HepG2 (cell line): ENCODE measurements at regions not wholly inside any gene's neighbourhood (a gene's known extent, or its start where the extent isn't known, plus 50 kb on each side); places are given as distances from the start of the nearest gene placed in this dataset.

Experiments
- ATAC-seq: fragments of 200-7000 bp; cut with Tn5 transposase; 3 replicates; pipeline ENCODE4 v1.9.1; 2020; ENCODE audit warnings: mild to moderate bottlenecking, moderate library complexity
- BruUV-seq: library from RNA; stranded (reverse); fragments of 400-500 nt; replicated peaks from 2 replicates; lab custom pipeline; 2021; lab: Mats Ljungman, UMichigan
- CTCF ChIA-PET: fragments of 300-600 bp; formaldehyde crosslinking; extraction: SDS; loops from one replicate; lab custom pipeline; 2021; ENCODE audit warnings: low total read pairs, inconsistent platforms, low intra/inter-chr PET ratio; lab: Yijun Ruan, JAX
- POLR2A ChIA-PET: fragments of 350-600 bp; sonication (Branson Sonifier 250); formaldehyde crosslinking; loops from one replicate; lab custom pipeline; 2020; ENCODE audit warnings: antibody characterized with exemption, inconsistent platforms; lab: Yijun Ruan, JAX
- DNase-seq: peaks from one replicate; pipeline ENCODE4 v3.0.0-alpha.2; 2015; ENCODE audit warnings: low spot score
- FAIRE-seq: peaks from 3 replicates; lab custom pipeline; 2011; peaks lifted over from hg19 to GRCh38; lab: Jason Lieb, UNC
- H2AFZ ChIP-seq: one replicate; pipeline ENCODE4 v1.6.1; 2011; ENCODE audit warnings: low read length, inconsistent platforms
- H3K27ac ChIP-seq: fragments of 300-600 bp; 3 replicates; pipeline ENCODE4 v1.8.0; 2011; ENCODE audit warnings: mixed run types, mild to moderate bottlenecking, mixed read lengths, low read length, inconsistent platforms; ENCODE audit not compliant: insufficient read depth; ENCODE audit errors: extremely low read length
- H3K27me3 ChIP-seq, 2 experiments: fragments of 200-600 bp in 1 of 2; 2 replicates in 1 of 2; 3 replicates in 1 of 2; pipeline versions ENCODE4 v1.6.0 to v1.8.0; 2011; ENCODE audit warnings: low read length in 2 of 2, mild to moderate bottlenecking in 2 of 2, moderate library complexity in 2 of 2, inconsistent platforms in 1 of 2; ENCODE audit not compliant: insufficient read depth in 2 of 2, control insufficient read depth in 1 of 2
- H3K36me3 ChIP-seq, 2 experiments: fragments of 200-600 bp in 1 of 2; replicated peaks in 1 of 2; 2 replicates in 1 of 2; 3 replicates in 1 of 2; pipeline versions ENCODE4 v1.5.1 to v1.8.0; 2011; ENCODE audit warnings: low read length in 2 of 2, inconsistent platforms in 1 of 2; ENCODE audit not compliant: insufficient read depth in 2 of 2, control insufficient read depth in 1 of 2
- H3K4me1 ChIP-seq: 2 replicates; pipeline ENCODE4 v1.5.1; 2012; ENCODE audit warnings: low read length, inconsistent platforms; ENCODE audit not compliant: insufficient read depth
- H3K4me2 ChIP-seq: 2 replicates; pipeline ENCODE4 v1.6.0; 2011; ENCODE audit warnings: low read depth, low read length, inconsistent platforms
- H3K4me3 ChIP-seq, 3 experiments: fragments of 200-600 bp in 1 of 3; sonication (generic), shearing (Covaris generic) in 1 of 3; replicated peaks in 1 of 3; 2 replicates each; pipeline ENCODE4 v1.5.1; 2011 to 2016; ENCODE audit warnings: low read length in 3 of 3, inconsistent platforms in 2 of 3, low read depth in 2 of 3, mild to moderate bottlenecking in 2 of 3, control low read depth in 1 of 3, mixed read lengths in 1 of 3; ENCODE audit not compliant: insufficient read depth in 1 of 3
- H3K79me2 ChIP-seq: one replicate; pipeline ENCODE4 v1.6.1; 2011; ENCODE audit warnings: low read length, inconsistent platforms; ENCODE audit not compliant: insufficient read depth
- H3K9ac ChIP-seq: 2 replicates; pipeline ENCODE4 v1.6.0; 2011; ENCODE audit warnings: mild to moderate bottlenecking, low read depth, low read length, inconsistent platforms; ENCODE audit not compliant: insufficient read depth
- H3K9me3 ChIP-seq: 2 replicates; pipeline ENCODE4 v1.5.1; 2012; ENCODE audit warnings: mild to moderate bottlenecking, low read length
- H4K20me1 ChIP-seq: 2 replicates; pipeline ENCODE4 v1.6.0; 2011; ENCODE audit warnings: inconsistent platforms, mild to moderate bottlenecking, low read length, moderate library complexity; ENCODE audit not compliant: insufficient read depth
- FOXA1 ChIP-seq, 2 experiments: fragments of 450-650 bp in 1 of 2; sonication (generic) in 1 of 2; formaldehyde crosslinking in 1 of 2; IDR thresholded peaks; 2 replicates each; pipeline versions ENCODE4 v1.4.0 to v1.6.1; 2016 to 2020; ENCODE audit warnings: missing genetic modification reagents in 1 of 2
- FOXA3 ChIP-seq: IDR thresholded peaks from 2 replicates; pipeline ENCODE4 v1.6.1; 2016; ENCODE audit warnings: missing genetic modification reagents, missing compliant biosample characterization
- FOXP1 ChIP-seq, 2 experiments: fragments of 450-650 bp in 1 of 2; IDR thresholded peaks; 2 replicates each; pipeline ENCODE4 v1.6.1; 2017 to 2018; ENCODE audit warnings: antibody characterized with exemption in 1 of 2
- HHEX ChIP-seq: IDR thresholded peaks from 2 replicates; pipeline ENCODE4 v1.6.1; 2016; ENCODE audit warnings: control low read depth
- KMT2A ChIP-seq: sonication (generic); formaldehyde crosslinking; IDR thresholded peaks from 2 replicates; pipeline ENCODE4 v1.4.0; 2020; ENCODE audit warnings: missing genetic modification reagents
- NR2F2 ChIP-seq: IDR thresholded peaks from 2 replicates; pipeline ENCODE4 v1.6.1; 2012; ENCODE audit warnings: low read depth, inconsistent platforms, borderline replicate concordance
- NR2F6 ChIP-seq, 2 experiments: IDR thresholded peaks; 2 replicates each; pipeline ENCODE4 v1.6.1; 2016; ENCODE audit warnings: antibody characterized with exemption in 1 of 2, mild to moderate bottlenecking in 1 of 2
- PCBP2 ChIP-seq: fragments of 200-400 bp; formaldehyde crosslinking; optimal IDR thresholded peaks from 2 replicates; pipeline ENCODE3; 2018; ENCODE audit warnings: low read length, low read depth; ENCODE audit not compliant: poor library complexity, severe bottlenecking
- SOX13 ChIP-seq, 3 experiments: fragments of 450-650 bp in 1 of 3; sonication (generic) in 1 of 3; formaldehyde crosslinking in 1 of 3; IDR thresholded peaks in 2 of 3; conservative IDR thresholded peaks in 1 of 3; 2 replicates each; pipeline versions ENCODE4 v1.5.0 to v1.6.1; 2016 to 2020; ENCODE audit warnings: antibody characterized with exemption in 1 of 3, mild to moderate bottlenecking in 1 of 3, missing compliant biosample characterization in 1 of 3, missing genetic modification reagents in 1 of 3, moderate library complexity in 1 of 3
- SOX5 ChIP-seq: IDR thresholded peaks from 2 replicates; pipeline ENCODE4 v1.6.1; 2016; ENCODE audit warnings: borderline replicate concordance
- SOX6 ChIP-seq, 2 experiments: fragments of 450-650 bp in 1 of 2; sonication (generic) in 1 of 2; formaldehyde crosslinking in 1 of 2; IDR thresholded peaks; 2 replicates each; pipeline versions ENCODE4 v1.4.0 to v1.6.1; 2017 to 2020; ENCODE audit warnings: antibody characterized with exemption in 1 of 2, mild to moderate bottlenecking in 1 of 2, missing genetic modification reagents in 1 of 2
- SYNCRIP ChIP-seq: fragments of 200-400 bp; formaldehyde crosslinking; IDR thresholded peaks from 2 replicates; pipeline ENCODE4 v1.6.1; 2018; ENCODE audit warnings: mild to moderate bottlenecking, low read depth, low read length; ENCODE audit not compliant: insufficient read depth
- TBX2 ChIP-seq: sonication (generic); formaldehyde crosslinking; IDR thresholded peaks from 2 replicates; pipeline ENCODE4 v1.5.0; 2020; ENCODE audit warnings: missing genetic modification reagents, mild to moderate bottlenecking, borderline replicate concordance
- ZNF672 ChIP-seq: sonication (generic); formaldehyde crosslinking; IDR thresholded peaks from 2 replicates; pipeline ENCODE4 v1.8.1; 2022; ENCODE audit warnings: missing genetic modification reagents
- WGBS: methylation state at CpG from one replicate; pipeline ENCODE4 v1.1.6; 2017; ENCODE audit warnings: low lambda C conversion rate; 5-methylcytosine and 5-hydroxymethylcytosine counted together
- in situ Hi-C: cut with HindIII; loops from 2 replicates; pipeline ENCODE4 v1.10.0; 2017; ENCODE audit warnings: low pct_unique_long_range_greater_than_20kb; ENCODE audit not compliant: extremely low pct_ligation_motif_present
- intact Hi-C: fragments of 100-400 bp; cut with micrococcal nuclease; formaldehyde crosslinking; loops from one replicate; pipeline ENCODE4 v1.10.0; 2022; ENCODE audit not compliant: unreplicated experiment
- TF ChIP-seq, protein P1 (sequence below): sonication (generic); formaldehyde crosslinking; IDR thresholded peaks from 2 replicates; pipeline ENCODE4 v1.4.0; 2020; ENCODE audit warnings: missing genetic modification reagents
- TF ChIP-seq, protein P2 (sequence below): fragments of 450-650 bp; IDR thresholded peaks from 2 replicates; pipeline ENCODE4 v1.6.1; 2017; ENCODE audit warnings: mild to moderate bottlenecking
- TF ChIP-seq, protein P3 (sequence below): sonication (generic); formaldehyde crosslinking; IDR thresholded peaks from 2 replicates; pipeline ENCODE4 v1.4.0; 2020; ENCODE audit warnings: missing genetic modification reagents

- ChIA-PET CTCF (no interaction called here), POLR2A (no interaction called here)
- WGBS = 4% methylated on average over 2 of the region's 2 CpGs
Measured at GRCh38 chr4:96593422-96593821, 753.5 kb downstream of the PDHA2 start.

More at GRCh38 chr4:96593422-96593821, 753.5 kb downstream of the PDHA2 start:
- Histone ChIP-seq H3K4me1 (peaks cover 8% of the 10 kb centered on the region; the same call in 1 of the 2 replicates), H3K27ac (no peak overlapping the region), H3K9ac (no peak overlapping the region), H3K4me2 (no peak overlapping the region), H3K27me3 (no peaks in the 10 kb centered on the region), H4K20me1 (no peaks in the 10 kb centered on the region), H2AFZ (no peak overlapping the region), H3K9me3 (no peaks in the 10 kb centered on the region), H3K36me3 (no peaks in the 10 kb centered on the region), H3K79me2 (no peaks in the 10 kb centered on the region), H3K4me3 (no peak overlapping the region)
- ATAC-seq (peak; percentile 78), FAIRE-seq (no peak), DNase-seq (peak; percentile 23)
- in situ Hi-C loops (no loop called here), intact Hi-C loops (no loop called here)
- TF ChIP-seq SOX13 (IDR thresholded peaks at IDR 0.05) (no peak), SOX13 (CRISPR knock-in tag; conservative IDR thresholded peaks at IDR 0.05 in 1 of 2, IDR thresholded peaks at IDR 0.05 in 1 of 2) (peak in 1 of 2 experiments; percentile 58; a peak in 2 of 4 replicates), FOXA1 (IDR thresholded peaks at IDR 0.05) (no peak), FOXA1 (CRISPR knock-in tag; IDR thresholded peaks at IDR 0.05) (peak; percentile 20; the same call in 1 of the 2 replicates), NR2F2 (peak; percentile 39; the same call in 1 of the 2 replicates), FOXA3 (CRISPR knock-in tag) (0 out of 2 replicates have a peak, but pooled peaks have one; percentile 11), SYNCRIP (no peak), SOX6 (IDR thresholded peaks at IDR 0.05) (no peak), SOX6 (CRISPR knock-in tag; IDR thresholded peaks at IDR 0.05) (peak; percentile 58; the same call in 1 of the 2 replicates), FOXP1 (IDR thresholded peaks at IDR 0.05) (no peak), FOXP1 (CRISPR knock-in tag; IDR thresholded peaks at IDR 0.05) (no peak), KMT2A (no peak), HHEX (CRISPR knock-in tag) (no peak), ZNF672 (no peak), TBX2 (CRISPR knock-in tag) (peak; percentile 47; the same call in 1 of the 2 replicates), NR2F6 (IDR thresholded peaks at IDR 0.05) (peak; percentile 18; the same call in 1 of the 2 replicates), NR2F6 (CRISPR knock-in tag; IDR thresholded peaks at IDR 0.05) (no peak), PCBP2 (no peak), SOX5 (CRISPR knock-in tag) (no peak)
- TF ChIP-seq, protein P1, sequence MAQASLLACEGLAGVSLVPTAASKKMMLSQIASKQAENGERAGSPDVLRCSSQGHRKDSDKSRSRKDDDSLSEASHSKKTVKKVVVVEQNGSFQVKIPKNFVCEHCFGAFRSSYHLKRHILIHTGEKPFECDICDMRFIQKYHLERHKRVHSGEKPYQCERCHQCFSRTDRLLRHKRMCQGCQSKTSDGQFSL = no peak
- TF ChIP-seq, protein P2, sequence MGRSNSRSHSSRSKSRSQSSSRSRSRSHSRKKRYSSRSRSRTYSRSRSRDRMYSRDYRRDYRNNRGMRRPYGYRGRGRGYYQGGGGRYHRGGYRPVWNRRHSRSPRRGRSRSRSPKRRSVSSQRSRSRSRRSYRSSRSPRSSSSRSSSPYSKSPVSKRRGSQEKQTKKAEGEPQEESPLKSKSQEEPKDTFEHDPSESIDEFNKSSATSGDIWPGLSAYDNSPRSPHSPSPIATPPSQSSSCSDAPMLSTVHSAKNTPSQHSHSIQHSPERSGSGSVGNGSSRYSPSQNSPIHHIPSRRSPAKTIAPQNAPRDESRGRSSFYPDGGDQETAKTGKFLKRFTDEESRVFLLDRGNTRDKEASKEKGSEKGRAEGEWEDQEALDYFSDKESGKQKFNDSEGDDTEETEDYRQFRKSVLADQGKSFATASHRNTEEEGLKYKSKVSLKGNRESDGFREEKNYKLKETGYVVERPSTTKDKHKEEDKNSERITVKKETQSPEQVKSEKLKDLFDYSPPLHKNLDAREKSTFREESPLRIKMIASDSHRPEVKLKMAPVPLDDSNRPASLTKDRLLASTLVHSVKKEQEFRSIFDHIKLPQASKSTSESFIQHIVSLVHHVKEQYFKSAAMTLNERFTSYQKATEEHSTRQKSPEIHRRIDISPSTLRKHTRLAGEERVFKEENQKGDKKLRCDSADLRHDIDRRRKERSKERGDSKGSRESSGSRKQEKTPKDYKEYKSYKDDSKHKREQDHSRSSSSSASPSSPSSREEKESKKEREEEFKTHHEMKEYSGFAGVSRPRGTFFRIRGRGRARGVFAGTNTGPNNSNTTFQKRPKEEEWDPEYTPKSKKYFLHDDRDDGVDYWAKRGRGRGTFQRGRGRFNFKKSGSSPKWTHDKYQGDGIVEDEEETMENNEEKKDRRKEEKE = no peak
- TF ChIP-seq, protein P3, sequence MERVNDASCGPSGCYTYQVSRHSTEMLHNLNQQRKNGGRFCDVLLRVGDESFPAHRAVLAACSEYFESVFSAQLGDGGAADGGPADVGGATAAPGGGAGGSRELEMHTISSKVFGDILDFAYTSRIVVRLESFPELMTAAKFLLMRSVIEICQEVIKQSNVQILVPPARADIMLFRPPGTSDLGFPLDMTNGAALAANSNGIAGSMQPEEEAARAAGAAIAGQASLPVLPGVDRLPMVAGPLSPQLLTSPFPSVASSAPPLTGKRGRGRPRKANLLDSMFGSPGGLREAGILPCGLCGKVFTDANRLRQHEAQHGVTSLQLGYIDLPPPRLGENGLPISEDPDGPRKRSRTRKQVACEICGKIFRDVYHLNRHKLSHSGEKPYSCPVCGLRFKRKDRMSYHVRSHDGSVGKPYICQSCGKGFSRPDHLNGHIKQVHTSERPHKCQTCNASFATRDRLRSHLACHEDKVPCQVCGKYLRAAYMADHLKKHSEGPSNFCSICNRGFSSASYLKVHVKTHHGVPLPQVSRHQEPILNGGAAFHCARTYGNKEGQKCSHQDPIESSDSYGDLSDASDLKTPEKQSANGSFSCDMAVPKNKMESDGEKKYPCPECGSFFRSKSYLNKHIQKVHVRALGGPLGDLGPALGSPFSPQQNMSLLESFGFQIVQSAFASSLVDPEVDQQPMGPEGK (CRISPR knock-in tag) = no peak
- no TSS peak for BruUV-seq
